ENCODE measurements at regions not wholly inside any gene's neighbourhood (a gene's known extent, or its start where the extent isn't known, plus 50 kb on each side); places are given as distances from the start of the nearest gene placed in this dataset.

- H3K36me3 ChIP-seq, result no peaks in the 10 kb centered on the region
- H3K4me1 ChIP-seq, result no peaks in the 10 kb centered on the region
- H3K27me3 ChIP-seq, result no peaks in the 10 kb centered on the region
- no peak overlapping the region for H3K27ac ChIP-seq
- intact Hi-C loops (cut with DNase I), result no loop called here
- H3K4me3 ChIP-seq, result no peak overlapping the region
- no peak for DNase-seq (ENCODE audit: extremely low spot score in 2 of 2)
- H3K9me3 ChIP-seq, result no peaks in the 10 kb centered on the region
- no peak for TF ChIP-seq CTCF (IDR thresholded peaks at IDR 0.05)
- TF ChIP-seq POLR2A (IDR thresholded peaks at IDR 0.05), result no peak
- no peak for TF ChIP-seq POLR2AphosphoS5 (IDR thresholded peaks at IDR 0.05; ENCODE audit: insufficient read depth in 1 of 2, low read depth in 1 of 2)
Observed at GRCh38 chr7:119957335-119957734, 315.6 kb upstream of the KCND2 start.

GRCh38 chr7:119959811-119960210, 313.2 kb upstream of the KCND2 start:
- Histone ChIP-seq H3K9me3 (no peaks in the 10 kb centered on the region), H3K4me1 (no peaks in the 10 kb centered on the region), H3K27me3 (no peaks in the 10 kb centered on the region), H3K36me3 (no peaks in the 10 kb centered on the region), H3K4me3 (no peak overlapping the region), H3K27ac (no peak overlapping the region)
- intact Hi-C loops (cut with DNase I), result no loop called here
- TF ChIP-seq POLR2AphosphoS5 (IDR thresholded peaks at IDR 0.05; ENCODE audit: insufficient read depth in 1 of 2, low read depth in 1 of 2) (no peak), POLR2A (IDR thresholded peaks at IDR 0.05) (no peak), CTCF (IDR thresholded peaks at IDR 0.05) (no peak)
- no peak for DNase-seq (ENCODE audit: extremely low spot score in 2 of 2)

- Histone ChIP-seq H3K4me3 (no peak overlapping the region), H3K4me1 (no peaks in the 10 kb centered on the region), H3K9me3 (no peaks in the 10 kb centered on the region), H3K36me3 (no peaks in the 10 kb centered on the region), H3K27me3 (no peaks in the 10 kb centered on the region), H3K27ac (no peak overlapping the region)
- intact Hi-C loops (cut with DNase I), result no loop called here
- DNase-seq (ENCODE audit: extremely low spot score in 2 of 2), result no peak
- TF ChIP-seq CTCF (IDR thresholded peaks at IDR 0.05) (no peak), POLR2A (IDR thresholded peaks at IDR 0.05) (no peak), POLR2AphosphoS5 (IDR thresholded peaks at IDR 0.05; ENCODE audit: insufficient read depth in 1 of 2, low read depth in 1 of 2) (no peak)
Observed at GRCh38 chr7:119963654-119964053, 309.3 kb upstream of the KCND2 start.

GRCh38 chr7:119964065-119964464, 308.9 kb upstream of the KCND2 start:
- no peak for DNase-seq (ENCODE audit: extremely low spot score in 2 of 2)
- Histone ChIP-seq H3K4me1 (no peaks in the 10 kb centered on the region), H3K27me3 (no peaks in the 10 kb centered on the region), H3K27ac (no peak overlapping the region), H3K9me3 (no peaks in the 10 kb centered on the region), H3K36me3 (no peaks in the 10 kb centered on the region), H3K4me3 (no peak overlapping the region)
- intact Hi-C loops (cut with DNase I), result no loop called here
- TF ChIP-seq CTCF (IDR thresholded peaks at IDR 0.05) (no peak), POLR2AphosphoS5 (IDR thresholded peaks at IDR 0.05; ENCODE audit: insufficient read depth in 1 of 2, low read depth in 1 of 2) (no peak), POLR2A (IDR thresholded peaks at IDR 0.05) (no peak)

- H3K27ac ChIP-seq, result no peak overlapping the region
- H3K9me3 ChIP-seq, result no peaks in the 10 kb centered on the region
- no peaks in the 10 kb centered on the region for H3K36me3 ChIP-seq
- no peaks in the 10 kb centered on the region for H3K4me1 ChIP-seq
- TF ChIP-seq POLR2AphosphoS5 (IDR thresholded peaks at IDR 0.05; ENCODE audit: insufficient read depth in 1 of 2, low read depth in 1 of 2), result no peak
- no peak for TF ChIP-seq CTCF (IDR thresholded peaks at IDR 0.05)
- TF ChIP-seq POLR2A (IDR thresholded peaks at IDR 0.05), result no peak
- H3K27me3 ChIP-seq, result no peaks in the 10 kb centered on the region
- no peak overlapping the region for H3K4me3 ChIP-seq
- intact Hi-C loops (cut with DNase I), result no loop called here
- DNase-seq (ENCODE audit: extremely low spot score in 2 of 2), result no peak
Observed at GRCh38 chr7:119964788-119965542, 308.0 kb upstream of the KCND2 start.

Data from vagina (tissue), 2 donors.